Adrenal gland (tissue), 9 donors: ENCODE measurements at regions not wholly inside any gene's neighbourhood (a gene's known extent, or its start where the extent isn't known, plus 50 kb on each side); places are given as distances from the start of the nearest gene placed in this dataset.

Experiments
- DNase-seq, 7 donors: peaks; one replicate each; pipeline ENCODE4 v3.0.0-alpha.2; 2019 to 2020
- H3K27ac ChIP-seq, 5 donors: fragments of 200-600 bp; sonication (generic) in 4 of 5; 1 replicate in 3 of 5; 2 replicates in 2 of 5; pipeline versions ENCODE4 v1.5.1 to v1.8.0; 2016 to 2020; ENCODE audit warnings: mild to moderate bottlenecking in 1 of 5
- H3K27me3 ChIP-seq: fragments of 200-600 bp; 2 replicates; pipeline ENCODE4 v1.8.0; 2021
- H3K36me3 ChIP-seq, 2 donors: fragments of 200-600 bp; replicated peaks in 1 of 2; 1 replicate in 1 of 2; 2 replicates in 1 of 2; pipeline versions ENCODE4 v1.5.1 to v1.8.0; 2018 to 2022
- H3K4me1 ChIP-seq, 2 donors: fragments of 200-600 bp; replicated peaks in 1 of 2; 1 replicate in 1 of 2; 2 replicates in 1 of 2; pipeline versions ENCODE4 v1.5.1 to v1.8.0; 2018 to 2021
- H3K4me3 ChIP-seq, 4 donors: fragments of 200-600 bp; sonication (generic) in 3 of 4; one replicate each; pipeline ENCODE4 v1.5.1; 2016 to 2018
- H3K9me3 ChIP-seq, 3 donors: fragments of 200-600 bp; sonication (generic) in 1 of 3; replicated peaks in 1 of 3; 1 replicate in 2 of 3; 2 replicates in 1 of 3; pipeline versions ENCODE4 v1.5.1 to v1.8.0; 2016 to 2021
- CTCF ChIP-seq, 6 experiments: fragments of 450-650 bp in 4 of 6; fragments of 200-600 bp in 2 of 6; sonication (generic) in 1 of 6; IDR thresholded peaks; 1 replicate in 5 of 6; 2 replicates in 1 of 6; pipeline versions ENCODE4 v1.5.1 to v1.8.0; 2016 to 2021; ENCODE audit warnings: antibody characterized with exemption in 6 of 6, mild to moderate bottlenecking in 2 of 6, moderate library complexity in 1 of 6
- POLR2A ChIP-seq, 2 donors: fragments of 450-650 bp; IDR thresholded peaks; one replicate each; pipeline ENCODE4 v1.6.1; 2017; ENCODE audit warnings: antibody characterized with exemption in 2 of 2, mild to moderate bottlenecking in 2 of 2, moderate library complexity in 1 of 2
- WGBS, 4 donors: extraction: QIAGEN DNeasy Blood & Tissue Kit in 2 of 4; methylation state at CpG; one replicate each; pipeline versions ENCODE4 v1.1.5 to v1.1.7; 2013 to 2017; 5-methylcytosine and 5-hydroxymethylcytosine counted together
- intact Hi-C, 2 donors: fragments of 100-400 bp; cut with DNase I; formaldehyde crosslinking; loops; one replicate each; pipeline versions ENCODE4 v1.14.1 to v1.15.0; 2022 to 2023
- donor health status: healthy with polysubstance abuse.
- donor health status: Bipolar disorder and iron deficiency.
- donor health status: DM: yes; HTN: yes; CAD: no.
- donor health status: DM: no; HTN: no; CAD: no.
- donor health status: DM: no; HTN: no; CAD: no.

DNA sequence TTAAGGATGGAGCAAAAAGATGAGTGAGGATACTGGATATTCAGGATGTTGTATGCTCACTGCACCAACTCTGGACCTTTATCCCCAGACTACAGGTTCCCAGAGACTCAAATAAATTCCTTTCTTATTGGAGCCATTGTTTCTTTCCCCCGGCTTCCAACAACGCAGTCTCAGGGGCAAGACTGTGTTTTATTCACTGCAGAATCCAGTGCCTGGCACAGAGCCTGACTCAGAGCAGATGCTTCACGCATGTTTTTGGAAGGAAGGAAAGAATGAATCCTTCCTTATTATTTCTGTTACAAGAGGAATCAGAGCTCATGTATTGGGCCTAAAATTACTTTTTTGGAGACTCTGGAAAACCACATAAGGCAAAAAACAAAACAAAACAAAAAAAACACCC lies 96.0 kb upstream of the VGLL4 start:
- Histone ChIP-seq H3K27ac (no peak overlapping the region), H3K4me1 (no peaks in the 10 kb centered on the region), H3K36me3 (no peaks in the 10 kb centered on the region), H3K27me3 (no peaks in the 10 kb centered on the region), H3K4me3 (no peak overlapping the region), H3K9me3 (no peaks in the 10 kb centered on the region)
- no peak for TF ChIP-seq POLR2A (IDR thresholded peaks at IDR 0.05)
- TF ChIP-seq CTCF (IDR thresholded peaks at IDR 0.05) = no peak
- 54 to 75% (median 65%) methylated on average over 3 of the region's 3 CpGs for WGBS, 4 donors
- intact Hi-C loops = no loop called here
- DNase-seq = no peak

- Histone ChIP-seq H3K4me3 (no peak overlapping the region), H3K27ac (no peak overlapping the region), H3K4me1 (no peaks in the 10 kb centered on the region), H3K36me3 (no peaks in the 10 kb centered on the region), H3K27me3 (no peaks in the 10 kb centered on the region), H3K9me3 (no peaks in the 10 kb centered on the region)
- intact Hi-C loops = no loop called here
- WGBS, 4 donors = 68 to 85% (median 77%) methylated on average over 2 of the region's 2 CpGs
- no peak for DNase-seq
- no peak for TF ChIP-seq CTCF (IDR thresholded peaks at IDR 0.05)
- no peak for TF ChIP-seq POLR2A (IDR thresholded peaks at IDR 0.05)
Measured at GRCh38 chr3:11739123-11739522, 95.4 kb upstream of the VGLL4 start.

- TF ChIP-seq POLR2A (IDR thresholded peaks at IDR 0.05) = no peak
- TF ChIP-seq CTCF (IDR thresholded peaks at IDR 0.05) = no peak
- H3K27ac ChIP-seq = no peak overlapping the region
- DNase-seq = no peak
- H3K36me3 ChIP-seq = no peaks in the 10 kb centered on the region
- no peaks in the 10 kb centered on the region for H3K9me3 ChIP-seq
- WGBS, 4 donors = 71 to 83% (median 78%) methylated on average over 7 of the region's 7 CpGs
- no peaks in the 10 kb centered on the region for H3K4me1 ChIP-seq
- H3K27me3 ChIP-seq = no peaks in the 10 kb centered on the region
- no peak overlapping the region for H3K4me3 ChIP-seq
- intact Hi-C loops = no loop called here
Measured at GRCh38 chr3:11737742-11738141, 94.0 kb upstream of the VGLL4 start.

GRCh38 chr3:11736136-11736833 lies 92.6 kb upstream of the VGLL4 start:
- Histone ChIP-seq H3K36me3 (no peaks in the 10 kb centered on the region), H3K27me3 (no peaks in the 10 kb centered on the region), H3K9me3 (no peaks in the 10 kb centered on the region), H3K4me3 (no peak overlapping the region), H3K4me1 (no peaks in the 10 kb centered on the region), H3K27ac (no peak overlapping the region)
- intact Hi-C loops = no loop called here
- no peak for TF ChIP-seq POLR2A (IDR thresholded peaks at IDR 0.05)
- no peak for TF ChIP-seq CTCF (IDR thresholded peaks at IDR 0.05)
- 54 to 75% (median 69%) methylated on average over 9 of the region's 9 CpGs for WGBS, 4 donors
- DNase-seq = no peak
